Putamen (tissue), 1 donor: ENCODE measurements at regions not wholly inside any gene's neighbourhood (a gene's known extent, or its start where the extent isn't known, plus 50 kb on each side); places are given as distances from the start of the nearest gene placed in this dataset.

Experiments
- DNase-seq: peaks from one replicate; pipeline ENCODE4 v3.0.0-alpha.2; 2016; ENCODE audit warnings: low spot score

DNA sequence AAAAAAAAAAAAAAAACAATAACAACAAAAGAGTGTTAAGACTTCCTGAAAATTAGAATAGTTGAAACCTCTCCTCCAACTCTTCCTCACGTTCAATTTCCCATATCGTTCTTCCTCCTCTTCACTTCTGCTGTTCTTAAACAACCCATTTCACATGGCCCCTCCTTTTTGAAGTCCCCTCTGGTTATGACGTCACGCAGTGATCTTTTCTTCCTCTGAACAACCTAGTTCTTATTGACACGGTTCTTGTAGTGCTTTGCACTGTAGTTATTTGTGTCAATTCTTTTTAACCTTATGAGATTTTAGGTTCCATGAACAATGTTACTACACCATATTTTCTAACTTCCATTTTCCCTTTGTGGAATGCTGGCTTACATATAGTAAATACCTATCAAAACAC lies 69.5 kb upstream of the RGPD4 start:
- DNase-seq, result no peak

DNA sequence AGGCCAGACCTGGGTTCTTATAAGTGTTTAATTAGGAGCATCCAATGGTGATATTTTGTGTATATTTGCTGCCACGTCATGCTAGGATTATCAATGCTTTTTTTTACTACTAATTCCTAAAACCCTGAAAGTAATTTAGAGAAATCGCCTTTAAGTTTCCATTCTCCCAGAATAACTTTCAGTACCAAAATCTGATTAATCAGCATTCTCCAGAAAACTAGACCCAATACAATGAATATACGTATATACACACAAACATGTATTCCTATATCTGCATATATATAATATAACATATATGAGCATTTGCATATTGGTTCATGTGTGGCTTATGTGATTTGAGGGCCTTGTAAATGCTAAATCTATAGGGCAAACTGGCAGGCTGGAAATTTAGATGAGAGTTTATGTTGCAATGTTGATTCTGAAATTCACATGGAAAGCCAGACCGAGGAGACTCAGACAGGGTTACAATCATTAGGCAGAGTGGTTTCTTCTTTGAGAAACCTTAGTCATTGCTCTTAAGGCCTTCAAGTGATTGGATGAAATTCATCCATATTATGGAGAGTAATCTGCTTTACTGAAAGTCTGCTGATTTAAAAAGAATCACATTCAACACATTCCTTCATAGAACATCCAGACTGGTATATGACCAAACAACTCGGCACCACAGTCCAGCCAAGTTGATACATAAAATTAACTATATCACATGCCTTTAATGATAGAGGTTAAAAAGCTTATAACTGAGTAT lies 65.9 kb upstream of the RGPD4 start:
- DNase-seq, result no peak

DNA sequence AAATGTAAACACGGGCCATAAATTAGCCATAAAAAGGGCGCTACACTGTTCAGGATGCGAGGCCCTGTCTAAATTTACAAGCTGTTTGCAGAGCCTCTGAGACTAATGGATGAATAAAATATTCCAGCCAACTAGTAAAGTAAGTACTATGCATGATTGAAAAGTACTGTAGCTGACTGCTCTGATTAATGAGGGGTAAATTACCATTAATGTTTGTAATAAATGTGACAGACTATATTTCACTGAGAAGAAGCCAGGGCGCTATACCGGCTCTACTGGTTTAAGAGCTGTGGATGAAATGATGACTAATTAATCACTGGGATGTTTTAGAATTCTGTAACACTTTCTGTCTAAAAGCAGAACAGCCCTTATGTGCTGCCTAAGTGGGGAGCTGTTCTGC lies 54.3 kb upstream of the RGPD4 start:
- DNase-seq, result no peak

DNA sequence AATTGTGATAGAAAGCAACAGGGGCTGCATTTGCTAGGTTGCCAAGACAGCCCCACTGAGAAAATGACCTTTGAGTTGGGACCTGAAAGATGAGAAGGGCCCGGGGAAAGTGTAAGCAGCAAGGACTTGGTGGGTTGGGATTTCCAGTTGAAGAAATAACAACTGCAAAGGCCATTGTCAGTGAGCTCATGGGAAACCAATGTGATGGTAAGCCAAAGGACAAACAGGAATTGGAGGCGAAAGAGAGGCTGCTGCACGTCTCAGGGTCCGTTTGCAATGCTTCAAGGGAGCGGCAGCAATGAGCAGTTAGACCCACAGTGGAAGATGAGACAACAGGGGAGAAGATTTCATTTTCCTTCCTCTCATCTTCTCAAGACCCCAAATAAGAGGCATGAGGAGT lies 51.5 kb upstream of the RGPD4 start:
- no peak for DNase-seq

DNA sequence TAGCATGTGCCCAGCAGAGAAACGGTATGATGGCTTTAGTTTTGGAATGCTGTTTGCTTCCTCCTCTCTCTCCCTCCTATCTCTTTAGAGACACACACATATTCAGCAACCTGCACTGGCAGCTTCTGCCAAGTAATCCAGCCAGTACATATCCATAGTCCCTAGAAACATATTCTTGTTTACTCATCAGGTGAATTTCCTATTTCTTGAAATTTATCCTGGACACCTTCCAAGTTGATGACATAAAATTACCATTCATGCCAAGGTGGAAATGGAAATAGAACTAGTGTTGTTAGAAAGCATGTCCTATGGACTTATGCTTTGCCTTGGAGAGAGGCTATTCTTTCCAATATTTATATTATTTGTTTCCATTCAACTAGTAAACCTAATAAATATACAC lies 50.9 kb upstream of the RGPD4 start:
- no peak for DNase-seq

- DNase-seq, result no peak
These were observed 50.3 kb upstream of the RGPD4 start for GRCh38 chr2:107776362-107776761.
